GM23338 (cell line): ENCODE measurements at regions not wholly inside any gene's neighbourhood (a gene's known extent, or its start where the extent isn't known, plus 50 kb on each side); places are given as distances from the start of the nearest gene placed in this dataset.

Source experiments
- ATAC-seq: fragments of 200-7000 bp; cut with Tn5 transposase; 3 replicates; pipeline ENCODE4 v1.9.1; 2020
- DNase-seq: peaks from one replicate; pipeline ENCODE4 v3.0.0-alpha.2; 2015; ENCODE audit warnings: low spot score
- H2AFZ ChIP-seq: fragments of 200-600 bp; sonication (generic); 2 replicates; pipeline ENCODE4 v1.8.0; 2016; ENCODE audit warnings: antibody characterized with exemption, mild to moderate bottlenecking, moderate library complexity
- H3F3A ChIP-seq: fragments of 200-600 bp; sonication (generic); replicated peaks from 2 replicates; pipeline ENCODE4 v1.8.0; 2017; ENCODE audit warnings: antibody characterized with exemption, mixed run types, low read depth
- H3K27ac ChIP-seq: fragments of 200-600 bp; sonication (generic); 2 replicates; pipeline ENCODE4 v1.6.1; 2016; ENCODE audit warnings: low read depth
- H3K27me3 ChIP-seq: fragments of 200-600 bp; sonication (generic); 2 replicates; pipeline ENCODE4 v1.8.0; 2016; ENCODE audit warnings: mild to moderate bottlenecking, mixed run types, moderate library complexity; ENCODE audit not compliant: insufficient read depth
- H3K36me3 ChIP-seq: fragments of 200-600 bp; sonication (generic); 2 replicates; pipeline ENCODE4 v1.8.0; 2016; ENCODE audit warnings: mild to moderate bottlenecking; ENCODE audit not compliant: insufficient read depth
- H3K4me1 ChIP-seq: fragments of 200-600 bp; sonication (generic); 2 replicates; pipeline ENCODE4 v1.8.0; 2016; ENCODE audit warnings: mild to moderate bottlenecking, moderate library complexity; ENCODE audit not compliant: insufficient read depth
- H3K4me2 ChIP-seq: fragments of 200-600 bp; sonication (generic); 2 replicates; pipeline ENCODE4 v1.7.1; 2017; ENCODE audit warnings: mixed run types
- H3K4me3 ChIP-seq: fragments of 200-600 bp; sonication (generic); 2 replicates; pipeline ENCODE4 v1.6.1; 2016; ENCODE audit warnings: mixed run types
- H3K79me2 ChIP-seq: fragments of 200-600 bp; sonication (generic); replicated peaks from 2 replicates; pipeline ENCODE4 v1.8.0; 2017; ENCODE audit warnings: mild to moderate bottlenecking; ENCODE audit not compliant: insufficient read depth
- H3K9me2 ChIP-seq: fragments of 200-600 bp; sonication (generic); 2 replicates; pipeline ENCODE4 v1.8.0; 2017; ENCODE audit not compliant: insufficient read depth
- H4K20me1 ChIP-seq: fragments of 200-600 bp; sonication (generic); replicated peaks from 2 replicates; pipeline ENCODE4 v1.8.0; 2017; ENCODE audit warnings: mild to moderate bottlenecking; ENCODE audit not compliant: insufficient read depth
- H3K27ac Mint-ChIP-seq: 2 replicates; pipeline ENCODE4 v1.8.0; 2020; ENCODE audit warnings: inconsistent platforms, mild to moderate bottlenecking, moderate library complexity, mixed read lengths
- H3K27me3 Mint-ChIP-seq: 3 replicates; pipeline ENCODE4 v1.8.0; 2022; ENCODE audit warnings: low read depth, mild to moderate bottlenecking, moderate library complexity, mixed read lengths, inconsistent platforms; ENCODE audit not compliant: insufficient read depth, poor library complexity
- H3K36me3 Mint-ChIP-seq: 3 replicates; pipeline ENCODE4 v1.8.0; 2021; ENCODE audit warnings: low read depth, mild to moderate bottlenecking, inconsistent platforms, moderate library complexity, mixed read lengths
- H3K4me1 Mint-ChIP-seq: 3 replicates; pipeline ENCODE4 v1.8.0; 2020; ENCODE audit warnings: mild to moderate bottlenecking, inconsistent platforms, mixed read lengths
- H3K4me3 Mint-ChIP-seq: 3 replicates; pipeline ENCODE4 v1.8.0; 2021; ENCODE audit warnings: moderate library complexity, mild to moderate bottlenecking, inconsistent platforms, mixed read lengths
- H3K9me3 Mint-ChIP-seq: 3 replicates; pipeline ENCODE4 v1.8.0; 2020; ENCODE audit warnings: moderate library complexity, mild to moderate bottlenecking, inconsistent platforms, mixed read lengths
- CREB1 ChIP-seq: fragments of 250-450 bp; sonication (Bioruptor Pico); IDR thresholded peaks from 2 replicates; pipeline ENCODE4 v1.5.0; 2020; ENCODE audit warnings: low read depth, mild to moderate bottlenecking, moderate library complexity
- CTCF ChIP-seq, 2 experiments: fragments of 200-600 bp in 1 of 2; sonication (generic) in 1 of 2; conservative IDR thresholded peaks; 2 replicates each; pipeline versions ENCODE4 v1.5.1 to v1.6.1; 2016 to 2017; ENCODE audit warnings: antibody characterized with exemption in 2 of 2, low read depth in 2 of 2, mild to moderate bottlenecking in 2 of 2, moderate library complexity in 1 of 2
- ETS1 ChIP-seq: IDR thresholded peaks from 2 replicates; pipeline ENCODE4 v1.6.1; 2016; ENCODE audit warnings: antibody characterized with exemption
- EZH2 ChIP-seq: fragments of 200-600 bp; sonication (generic); IDR thresholded peaks from one replicate; pipeline ENCODE4 v1.8.0; 2017; ENCODE audit warnings: antibody characterized with exemption, mild to moderate bottlenecking, low read depth; ENCODE audit not compliant: unreplicated experiment
- EZH2phosphoT487 ChIP-seq: fragments of 200-600 bp; sonication (generic); IDR thresholded peaks from one replicate; pipeline ENCODE4 v1.8.1; 2018; ENCODE audit warnings: antibody characterized with exemption; ENCODE audit not compliant: unreplicated experiment
- JUNB ChIP-seq: IDR thresholded peaks from one replicate; pipeline ENCODE4 v1.6.1; 2016; ENCODE audit warnings: antibody characterized with exemption; ENCODE audit not compliant: unreplicated experiment
- NANOG ChIP-seq: IDR thresholded peaks from 2 replicates; pipeline ENCODE4 v1.6.1; 2016; ENCODE audit warnings: antibody characterized with exemption, borderline replicate concordance
- POLR2AphosphoS5 ChIP-seq: IDR thresholded peaks from 2 replicates; pipeline ENCODE4 v1.6.1; 2016; ENCODE audit warnings: antibody characterized with exemption, low read depth
- REST ChIP-seq: IDR thresholded peaks from one replicate; pipeline ENCODE4 v1.6.1; 2018; ENCODE audit warnings: antibody characterized with exemption; ENCODE audit not compliant: unreplicated experiment
- STAT1 ChIP-seq: IDR thresholded peaks from one replicate; pipeline ENCODE4 v1.6.1; 2016; ENCODE audit warnings: antibody characterized with exemption; ENCODE audit not compliant: unreplicated experiment
- ZNF114 ChIP-seq: fragments of 250-450 bp; sonication (Bioruptor Pico); IDR thresholded peaks from 2 replicates; pipeline ENCODE4 v1.5.0; 2020; ENCODE audit warnings: mild to moderate bottlenecking, moderate library complexity
- ZNF331 ChIP-seq: fragments of 250-450 bp; sonication (Bioruptor Pico); IDR thresholded peaks from 2 replicates; pipeline ENCODE4 v1.5.0; 2020; ENCODE audit warnings: low read depth, mild to moderate bottlenecking, moderate library complexity
- ZNF462 ChIP-seq: fragments of 250-450 bp; sonication (Bioruptor Pico); IDR thresholded peaks from 2 replicates; pipeline ENCODE4 v1.5.0; 2020; ENCODE audit warnings: mild to moderate bottlenecking, moderate library complexity

- TF ChIP-seq CTCF (conservative IDR thresholded peaks at IDR 0.05; ENCODE audit: low read depth in 2 of 2) (no peak), JUNB (no peak), POLR2AphosphoS5 (no peak), STAT1 (no peak), NANOG (no peak), CREB1 (CRISPR knock-in tag) (no peak), EZH2phosphoT487 (no peak), ETS1 (no peak), ZNF114 (CRISPR knock-in tag) (no peak), REST (no peak), ZNF462 (no peak), EZH2 (no peak), ZNF331 (no peak)
- no peak overlapping the region for H3K27ac Mint-ChIP-seq
- no peaks in the 10 kb centered on the region for H3K79me2 ChIP-seq
- 0 out of 2 replicates have a peak, but pooled peaks cover 3% of the 10 kb centered on the region for H3F3A ChIP-seq
- H3K4me3 Mint-ChIP-seq, result no peak overlapping the region
- no peak overlapping the region for H3K27ac ChIP-seq
- H3K4me2 ChIP-seq, result peak overlapping the region; percentile 81; the same call in 1 of the 2 replicates
- H2AFZ ChIP-seq, result no peak overlapping the region
- H3K27me3 ChIP-seq, result peaks cover 47% of the 10 kb centered on the region
- no peaks in the 10 kb centered on the region for H3K36me3 ChIP-seq
- peaks cover 11% of the 10 kb centered on the region; the same call in 2 of the 3 replicates for H3K36me3 Mint-ChIP-seq
- H3K4me3 ChIP-seq, result no peak overlapping the region
- H3K27me3 Mint-ChIP-seq, result peaks cover 41% of the 10 kb centered on the region
- no peak for DNase-seq
- H3K9me3 Mint-ChIP-seq, result peaks cover 22% of the 10 kb centered on the region; the same call in 2 of the 3 replicates
- H3K4me1 ChIP-seq, result no peaks in the 10 kb centered on the region
- ATAC-seq, result no peak
- no peaks in the 10 kb centered on the region; the same call in 1 of the 2 replicates for H4K20me1 ChIP-seq
- H3K9me2 ChIP-seq, result no peaks in the 10 kb centered on the region
- H3K4me1 Mint-ChIP-seq, result peaks cover 20% of the 10 kb centered on the region
Measured at GRCh38 chr4:3874028-3874415, 107.8 kb downstream of the ADRA2C start.
